Uterus (tissue), 3 donors: ENCODE measurements at regions not wholly inside any gene's neighbourhood (a gene's known extent, or its start where the extent isn't known, plus 50 kb on each side); places are given as distances from the start of the nearest gene placed in this dataset.

ENCODE experiments used
- DNase-seq, 2 donors: peaks; one replicate each; pipeline ENCODE4 v3.0.0-alpha.2; 2019 to 2020
- H3K27ac ChIP-seq, 2 donors: fragments of 200-600 bp; sonication (generic); 1 replicate in 1 of 2; 2 replicates in 1 of 2; pipeline ENCODE4 v1.5.1; 2016 to 2018
- H3K27me3 ChIP-seq, 2 donors: fragments of 200-600 bp; sonication (generic); one replicate each; pipeline ENCODE4 v1.5.1; 2018 to 2019; ENCODE audit warnings: control low read depth in 1 of 2
- H3K36me3 ChIP-seq, 2 donors: fragments of 200-600 bp; sonication (generic); one replicate each; pipeline ENCODE4 v1.5.1; 2019; ENCODE audit warnings: control low read depth in 1 of 2
- H3K4me1 ChIP-seq, 2 donors: fragments of 200-600 bp; sonication (generic); one replicate each; pipeline ENCODE4 v1.5.1; 2018 to 2019; ENCODE audit warnings: control low read depth in 1 of 2
- H3K4me3 ChIP-seq, 2 donors: fragments of 200-600 bp; sonication (generic); 1 replicate in 1 of 2; 2 replicates in 1 of 2; pipeline ENCODE4 v1.5.1; 2018 to 2019; ENCODE audit warnings: mild to moderate bottlenecking in 1 of 2
- H3K9me3 ChIP-seq, 2 donors: fragments of 200-600 bp; sonication (generic); one replicate each; pipeline ENCODE4 v1.5.1; 2019; ENCODE audit warnings: control low read depth in 1 of 2
- CTCF ChIP-seq, 4 experiments: fragments of 200-600 bp in 2 of 4; fragments of 450-650 bp in 2 of 4; sonication (generic) in 2 of 4; IDR thresholded peaks; one replicate each; pipeline ENCODE4 v1.5.1; 2016 to 2019; ENCODE audit warnings: antibody characterized with exemption in 4 of 4, mild to moderate bottlenecking in 2 of 4, moderate library complexity in 1 of 4
- POLR2A ChIP-seq, 2 donors: fragments of 450-650 bp; IDR thresholded peaks; one replicate each; pipeline ENCODE4 v1.6.1; 2016; ENCODE audit warnings: antibody characterized with exemption in 2 of 2, mild to moderate bottlenecking in 1 of 2, moderate library complexity in 1 of 2
- intact Hi-C: fragments of 100-400 bp; cut with DNase I; formaldehyde crosslinking; loops from one replicate; pipeline ENCODE4 v1.15.1; 2023; ENCODE audit warnings: low total_unique reads
- donor health status: DM: yes; HTN: yes; CAD: no.

GRCh38 chr12:58090685-58091084 lies 149.3 kb downstream of the ATP23 start:
- Histone ChIP-seq H3K9me3 (no peaks in the 10 kb centered on the region), H3K27ac (no peak overlapping the region), H3K4me3 (no peak overlapping the region), H3K4me1 (no peaks in the 10 kb centered on the region), H3K27me3 (no peaks in the 10 kb centered on the region), H3K36me3 (no peaks in the 10 kb centered on the region)
- no peak for DNase-seq
- TF ChIP-seq CTCF (IDR thresholded peaks at IDR 0.05) (no peak), POLR2A (IDR thresholded peaks at IDR 0.05) (no peak)
- intact Hi-C loops: no loop called here

GRCh38 chr12:58095002-58095401 lies 153.6 kb downstream of the ATP23 start:
- TF ChIP-seq CTCF (IDR thresholded peaks at IDR 0.05) (no peak), POLR2A (IDR thresholded peaks at IDR 0.05) (no peak)
- H3K9me3 ChIP-seq: no peaks in the 10 kb centered on the region
- intact Hi-C loops: no loop called here

GRCh38 chr12:58097741-58098140 lies 156.4 kb downstream of the ATP23 start:
- Histone ChIP-seq H3K9me3 (no peaks in the 10 kb centered on the region), H3K27me3 (no peaks in the 10 kb centered on the region), H3K4me1 (no peaks in the 10 kb centered on the region), H3K27ac (no peak overlapping the region), H3K36me3 (no peaks in the 10 kb centered on the region), H3K4me3 (no peak overlapping the region)
- no peak for DNase-seq
- TF ChIP-seq CTCF (IDR thresholded peaks at IDR 0.05) (no peak), POLR2A (IDR thresholded peaks at IDR 0.05) (no peak)
- intact Hi-C loops: no loop called here

More at GRCh38 chr12:58095002-58095401, 153.6 kb downstream of the ATP23 start:
- Histone ChIP-seq H3K27me3 (no peaks in the 10 kb centered on the region), H3K4me1 (no peaks in the 10 kb centered on the region), H3K27ac (no peak overlapping the region), H3K36me3 (no peaks in the 10 kb centered on the region), H3K4me3 (no peak overlapping the region)
- DNase-seq: no peak

- Histone ChIP-seq H3K27me3 (no peaks in the 10 kb centered on the region), H3K4me1 (no peaks in the 10 kb centered on the region), H3K27ac (no peak overlapping the region), H3K9me3 (no peaks in the 10 kb centered on the region), H3K36me3 (no peaks in the 10 kb centered on the region), H3K4me3 (no peak overlapping the region)
- intact Hi-C loops: no loop called here
- TF ChIP-seq CTCF (IDR thresholded peaks at IDR 0.05): no peak
- TF ChIP-seq POLR2A (IDR thresholded peaks at IDR 0.05): no peak
- no peak for DNase-seq
Measured at GRCh38 chr12:58099476-58099875, 158.1 kb downstream of the ATP23 start.

GRCh38 chr12:58104351-58104755 lies 163.0 kb downstream of the ATP23 start:
- Histone ChIP-seq H3K36me3 (no peaks in the 10 kb centered on the region), H3K4me3 (no peak overlapping the region), H3K9me3 (no peaks in the 10 kb centered on the region), H3K27me3 (no peaks in the 10 kb centered on the region), H3K27ac (no peak overlapping the region), H3K4me1 (no peaks in the 10 kb centered on the region)
- intact Hi-C loops: no loop called here
- DNase-seq: no peak
- TF ChIP-seq CTCF (IDR thresholded peaks at IDR 0.05): no peak
- TF ChIP-seq POLR2A (IDR thresholded peaks at IDR 0.05): no peak
